GM12878 (cell line): ENCODE measurements at regions not wholly inside any gene's neighbourhood (a gene's known extent, or its start where the extent isn't known, plus 50 kb on each side); places are given as distances from the start of the nearest gene placed in this dataset.

Experiments
- CHD2 ChIP-seq: IDR thresholded peaks from 2 replicates; pipeline ENCODE4 v1.6.1; 2011; ENCODE audit warnings: low read depth, low read length, improper control_type of control experiment, borderline replicate concordance
- CTCF ChIP-seq, 3 experiments: IDR thresholded peaks in 2 of 3; conservative IDR thresholded peaks in 1 of 3; 2 replicates each; pipeline ENCODE4 v1.5.1; 2011; ENCODE audit warnings: low read depth in 3 of 3, low read length in 3 of 3, mild to moderate bottlenecking in 3 of 3, control low read depth in 2 of 3, moderate library complexity in 2 of 3, inconsistent platforms in 1 of 3, mixed read lengths in 1 of 3; ENCODE audit not compliant: control insufficient read depth in 2 of 3, insufficient read depth in 1 of 3; ENCODE audit errors: extremely low read depth in 1 of 3
- IRF4 ChIP-seq: IDR thresholded peaks from 2 replicates; pipeline ENCODE4 v1.6.1; 2011; ENCODE audit warnings: low read depth, low read length
- REST ChIP-seq: IDR thresholded peaks from 2 replicates; pipeline ENCODE4 v1.6.1; 2012; ENCODE audit warnings: mild to moderate bottlenecking, low read depth, low read length
- SREBF2 ChIP-seq: IDR thresholded peaks from 2 replicates; pipeline ENCODE4 v1.6.1; 2012; ENCODE audit warnings: mild to moderate bottlenecking, low read length
- TF ChIP-seq, protein P1 (sequence below): IDR thresholded peaks from 2 replicates; pipeline ENCODE4 v1.6.1; 2012; ENCODE audit warnings: low read depth, low read length, improper control_type of control experiment

- no peak for TF ChIP-seq REST
- TF ChIP-seq CTCF (IDR thresholded peaks at IDR 0.05 in 2 of 3, conservative IDR thresholded peaks at IDR 0.05 in 1 of 3; ENCODE audit: control insufficient read depth in 2 of 3, extremely low read depth in 1 of 3, insufficient read depth in 1 of 3, low read depth in 3 of 3, low read length in 3 of 3), result no peak
- TF ChIP-seq IRF4, result no peak
- no peak for TF ChIP-seq CHD2
- TF ChIP-seq SREBF2, result no peak
- TF ChIP-seq, protein P1, sequence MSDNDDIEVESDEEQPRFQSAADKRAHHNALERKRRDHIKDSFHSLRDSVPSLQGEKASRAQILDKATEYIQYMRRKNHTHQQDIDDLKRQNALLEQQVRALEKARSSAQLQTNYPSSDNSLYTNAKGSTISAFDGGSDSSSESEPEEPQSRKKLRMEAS, result no peak
Measured at GRCh38 chr13:47454986-47455385, 546.1 kb downstream of the SUCLA2 start.
